Peyer's patch (tissue), 4 donors: ENCODE measurements at regions not wholly inside any gene's neighbourhood (a gene's known extent, or its start where the extent isn't known, plus 50 kb on each side); places are given as distances from the start of the nearest gene placed in this dataset.

ENCODE experiments used
- POLR2A ChIP-seq, 2 donors: fragments of 450-650 bp; IDR thresholded peaks; one replicate each; pipeline ENCODE4 v1.5.1; 2017; ENCODE audit warnings: antibody characterized with exemption in 2 of 2, mild to moderate bottlenecking in 2 of 2, moderate library complexity in 2 of 2
- TF ChIP-seq, protein P1 (sequence below), 6 experiments: fragments of 450-650 bp in 4 of 6; fragments of 200-600 bp in 2 of 6; sonication (generic) in 1 of 6; IDR thresholded peaks; one replicate each; pipeline ENCODE4 v1.5.1; 2017 to 2019; ENCODE audit warnings: antibody characterized with exemption in 6 of 6, mild to moderate bottlenecking in 3 of 6, moderate library complexity in 1 of 6

DNA sequence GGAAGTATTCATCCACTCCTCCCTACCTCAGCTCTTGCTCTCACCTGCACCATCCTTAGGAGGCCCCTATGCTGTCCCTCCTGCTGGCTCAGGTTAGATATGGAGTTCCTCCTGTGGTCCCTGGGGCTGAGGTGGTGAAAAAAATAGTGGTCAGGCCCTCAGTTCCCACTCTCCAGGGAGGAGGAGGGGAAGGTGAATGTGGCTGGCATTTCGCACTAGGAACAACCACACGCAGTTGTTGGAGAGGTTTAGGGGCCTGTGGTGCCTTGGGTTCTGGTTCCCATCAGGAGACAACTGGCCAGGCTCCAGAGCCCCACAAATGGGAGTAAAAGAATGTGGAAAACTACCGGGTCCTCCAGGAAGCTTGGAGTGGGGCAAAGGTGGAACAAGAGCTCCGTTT lies 81.7 kb upstream of the HSPA9 start:
- no peak for TF ChIP-seq POLR2A (IDR thresholded peaks at IDR 0.05)
- TF ChIP-seq, protein P1, sequence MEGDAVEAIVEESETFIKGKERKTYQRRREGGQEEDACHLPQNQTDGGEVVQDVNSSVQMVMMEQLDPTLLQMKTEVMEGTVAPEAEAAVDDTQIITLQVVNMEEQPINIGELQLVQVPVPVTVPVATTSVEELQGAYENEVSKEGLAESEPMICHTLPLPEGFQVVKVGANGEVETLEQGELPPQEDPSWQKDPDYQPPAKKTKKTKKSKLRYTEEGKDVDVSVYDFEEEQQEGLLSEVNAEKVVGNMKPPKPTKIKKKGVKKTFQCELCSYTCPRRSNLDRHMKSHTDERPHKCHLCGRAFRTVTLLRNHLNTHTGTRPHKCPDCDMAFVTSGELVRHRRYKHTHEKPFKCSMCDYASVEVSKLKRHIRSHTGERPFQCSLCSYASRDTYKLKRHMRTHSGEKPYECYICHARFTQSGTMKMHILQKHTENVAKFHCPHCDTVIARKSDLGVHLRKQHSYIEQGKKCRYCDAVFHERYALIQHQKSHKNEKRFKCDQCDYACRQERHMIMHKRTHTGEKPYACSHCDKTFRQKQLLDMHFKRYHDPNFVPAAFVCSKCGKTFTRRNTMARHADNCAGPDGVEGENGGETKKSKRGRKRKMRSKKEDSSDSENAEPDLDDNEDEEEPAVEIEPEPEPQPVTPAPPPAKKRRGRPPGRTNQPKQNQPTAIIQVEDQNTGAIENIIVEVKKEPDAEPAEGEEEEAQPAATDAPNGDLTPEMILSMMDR (IDR thresholded peaks at IDR 0.05): no peak
